ENCODE measurements at regions not wholly inside any gene's neighbourhood (a gene's known extent, or its start where the extent isn't known, plus 50 kb on each side); places are given as distances from the start of the nearest gene placed in this dataset.
A peak's percentile ranks its signal among the peaks of the same experiment; 100 is the strongest.

DNA sequence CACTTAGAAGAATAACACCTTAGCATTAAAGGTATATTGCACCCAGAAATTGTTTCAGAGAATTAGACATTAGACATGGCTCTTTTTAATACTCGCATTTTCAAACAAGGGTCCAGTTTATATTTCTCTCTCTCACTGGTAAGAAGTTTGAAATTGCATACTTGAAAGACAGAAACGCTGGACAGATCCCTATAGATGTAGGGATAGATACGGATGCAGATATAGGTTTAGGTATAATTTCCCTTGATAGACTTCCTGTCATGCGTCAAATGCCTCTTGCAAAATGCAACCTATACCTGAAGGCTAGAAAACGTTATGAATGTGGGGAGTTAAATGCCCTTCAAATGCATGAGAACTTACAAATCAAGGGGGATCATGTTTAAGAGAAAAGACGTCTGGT, 99.4 kb upstream of the BCL6 start:
- Histone ChIP-seq H3K4me3 (no peak overlapping the region), H3K9me3 (no peaks in the 10 kb centered on the region), H3K27me3 (peaks cover 0 to 6% of the 10 kb centered on the region in 2 donors), H3K27ac (no peak overlapping the region), H3K4me1 (no peaks in the 10 kb centered on the region), H3K36me3 (no peaks in the 10 kb centered on the region)
- intact Hi-C loops (cut with DNase I; ENCODE audit: low total_unique reads) = no loop called here
- TF ChIP-seq, protein P1, sequence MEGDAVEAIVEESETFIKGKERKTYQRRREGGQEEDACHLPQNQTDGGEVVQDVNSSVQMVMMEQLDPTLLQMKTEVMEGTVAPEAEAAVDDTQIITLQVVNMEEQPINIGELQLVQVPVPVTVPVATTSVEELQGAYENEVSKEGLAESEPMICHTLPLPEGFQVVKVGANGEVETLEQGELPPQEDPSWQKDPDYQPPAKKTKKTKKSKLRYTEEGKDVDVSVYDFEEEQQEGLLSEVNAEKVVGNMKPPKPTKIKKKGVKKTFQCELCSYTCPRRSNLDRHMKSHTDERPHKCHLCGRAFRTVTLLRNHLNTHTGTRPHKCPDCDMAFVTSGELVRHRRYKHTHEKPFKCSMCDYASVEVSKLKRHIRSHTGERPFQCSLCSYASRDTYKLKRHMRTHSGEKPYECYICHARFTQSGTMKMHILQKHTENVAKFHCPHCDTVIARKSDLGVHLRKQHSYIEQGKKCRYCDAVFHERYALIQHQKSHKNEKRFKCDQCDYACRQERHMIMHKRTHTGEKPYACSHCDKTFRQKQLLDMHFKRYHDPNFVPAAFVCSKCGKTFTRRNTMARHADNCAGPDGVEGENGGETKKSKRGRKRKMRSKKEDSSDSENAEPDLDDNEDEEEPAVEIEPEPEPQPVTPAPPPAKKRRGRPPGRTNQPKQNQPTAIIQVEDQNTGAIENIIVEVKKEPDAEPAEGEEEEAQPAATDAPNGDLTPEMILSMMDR (IDR thresholded peaks at IDR 0.05) = no peak
- TF ChIP-seq POLR2A (IDR thresholded peaks at IDR 0.05) = no peak
- DNase-seq = no peak

GRCh38 chr3:187845826-187846225, 100.6 kb upstream of the BCL6 start:
- Histone ChIP-seq H3K36me3 (no peaks in the 10 kb centered on the region), H3K9me3 (no peaks in the 10 kb centered on the region), H3K4me3 (no peak overlapping the region), H3K4me1 (no peaks in the 10 kb centered on the region), H3K27me3 (peaks cover 0 to 6% of the 10 kb centered on the region in 2 donors), H3K27ac (no peak overlapping the region)
- intact Hi-C loops (cut with DNase I; ENCODE audit: low total_unique reads) = no loop called here
- DNase-seq = no peak
- TF ChIP-seq, protein P1 (IDR thresholded peaks at IDR 0.05) = no peak
- TF ChIP-seq POLR2A (IDR thresholded peaks at IDR 0.05) = no peak

DNA sequence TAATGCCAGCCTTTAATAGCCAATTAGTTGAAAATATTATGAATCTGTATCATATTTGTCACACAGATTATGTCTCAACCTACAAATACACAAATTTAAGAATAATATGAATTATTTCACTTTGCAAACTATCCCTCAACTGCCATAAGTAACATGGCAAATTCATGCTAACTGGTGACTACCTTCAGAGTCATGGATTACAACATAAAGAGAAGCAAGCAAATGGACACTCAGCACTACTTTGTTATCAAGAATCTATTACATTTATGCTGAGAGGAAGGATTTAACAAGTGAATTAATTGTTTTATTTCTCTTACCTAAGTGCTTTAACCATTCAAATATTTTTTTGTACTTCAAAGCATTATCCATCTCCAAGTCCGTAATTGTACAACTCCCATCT, 103.1 kb upstream of the BCL6 start:
- H3K27me3 ChIP-seq = peaks cover 0 to 6% of the 10 kb centered on the region in 2 donors
- TF ChIP-seq POLR2A (IDR thresholded peaks at IDR 0.05) = no peak
- TF ChIP-seq, protein P1 (IDR thresholded peaks at IDR 0.05) = no peak
- H3K27ac ChIP-seq = no peak overlapping the region
- no peaks in the 10 kb centered on the region for H3K9me3 ChIP-seq
- no peaks in the 10 kb centered on the region for H3K4me1 ChIP-seq
- no peak for DNase-seq
- intact Hi-C loops (cut with DNase I; ENCODE audit: low total_unique reads) = no loop called here
- H3K36me3 ChIP-seq = no peaks in the 10 kb centered on the region
- H3K4me3 ChIP-seq = no peak overlapping the region

DNA sequence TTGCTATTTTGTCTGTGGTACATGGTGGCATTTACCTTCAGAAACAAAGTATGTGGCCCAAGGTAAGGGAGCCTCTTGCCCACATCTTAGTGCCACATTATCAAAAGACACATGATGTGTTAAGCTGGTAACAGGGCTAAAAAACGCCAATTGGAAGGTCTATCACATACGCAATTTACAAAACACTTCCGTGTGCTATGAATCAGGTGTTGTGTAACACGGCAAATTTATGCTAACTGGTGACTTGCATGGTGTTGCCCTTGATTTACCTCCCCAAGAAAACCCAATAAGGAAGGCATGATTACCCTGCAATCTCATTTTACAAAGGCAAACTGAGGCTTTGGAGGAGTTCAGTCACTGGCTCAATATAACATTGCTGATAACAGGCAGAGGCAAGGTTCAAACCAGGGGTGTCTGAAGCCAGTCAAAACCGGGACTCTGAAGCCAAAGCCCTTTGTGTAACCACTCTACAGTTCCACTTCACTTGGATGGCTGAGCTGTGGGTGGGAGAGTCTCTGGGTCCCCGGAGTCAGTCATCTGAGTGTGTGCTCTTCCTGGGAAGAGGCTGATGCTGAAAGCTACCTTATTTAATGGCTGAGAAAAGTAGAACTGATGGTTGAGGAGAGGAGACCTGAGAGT, 103.9 kb upstream of the BCL6 start:
- H3K4me3 ChIP-seq = no peak overlapping the region
- TF ChIP-seq, protein P1 (IDR thresholded peaks at IDR 0.05) = no peak
- TF ChIP-seq POLR2A (IDR thresholded peaks at IDR 0.05) = no peak
- intact Hi-C loops (cut with DNase I; ENCODE audit: low total_unique reads) = no loop called here
- no peaks in the 10 kb centered on the region for H3K36me3 ChIP-seq
- peaks cover 0 to 5% of the 10 kb centered on the region in 2 donors for H3K27me3 ChIP-seq
- H3K9me3 ChIP-seq = no peaks in the 10 kb centered on the region
- H3K27ac ChIP-seq = no peak overlapping the region
- no peaks in the 10 kb centered on the region for H3K4me1 ChIP-seq
- no peak for DNase-seq

- Histone ChIP-seq H3K27me3 (no peaks in the 10 kb centered on the region), H3K9me3 (no peaks in the 10 kb centered on the region), H3K27ac (no peak overlapping the region), H3K4me3 (no peak overlapping the region), H3K4me1 (no peaks in the 10 kb centered on the region), H3K36me3 (no peaks in the 10 kb centered on the region)
- TF ChIP-seq, protein P1 (IDR thresholded peaks at IDR 0.05) = no peak
- no peak for TF ChIP-seq POLR2A (IDR thresholded peaks at IDR 0.05)
- intact Hi-C loops (cut with DNase I; ENCODE audit: low total_unique reads) = no loop called here
- DNase-seq = peak in 1 of 2 donors; percentile 37
These were observed 105.1 kb upstream of the BCL6 start for GRCh38 chr3:187850258-187850921.

Measured in uterus (tissue), 3 donors.